Right lobe of liver (tissue), 4 donors: ENCODE measurements at regions not wholly inside any gene's neighbourhood (a gene's known extent, or its start where the extent isn't known, plus 50 kb on each side); places are given as distances from the start of the nearest gene placed in this dataset.

Experiments
- POLR2A ChIP-seq: fragments of 450-650 bp; IDR thresholded peaks from one replicate; pipeline ENCODE4 v1.6.1; 2017; ENCODE audit warnings: antibody characterized with exemption, mild to moderate bottlenecking
- TF ChIP-seq, protein P1 (sequence below), 4 donors: fragments of 200-600 bp in 3 of 4; fragments of 450-650 bp in 1 of 4; IDR thresholded peaks; one replicate each; pipeline versions ENCODE4 v1.5.1 to v1.8.0; 2016 to 2022; ENCODE audit warnings: antibody characterized with exemption in 4 of 4, mild to moderate bottlenecking in 2 of 4
- donor health status: DM: no; HTN: no; CAD: no.
- donor health status: DM: no; HTN: no; CAD: no.
- donor health status: DM: no; HTN: yes; CAD: no.

DNA sequence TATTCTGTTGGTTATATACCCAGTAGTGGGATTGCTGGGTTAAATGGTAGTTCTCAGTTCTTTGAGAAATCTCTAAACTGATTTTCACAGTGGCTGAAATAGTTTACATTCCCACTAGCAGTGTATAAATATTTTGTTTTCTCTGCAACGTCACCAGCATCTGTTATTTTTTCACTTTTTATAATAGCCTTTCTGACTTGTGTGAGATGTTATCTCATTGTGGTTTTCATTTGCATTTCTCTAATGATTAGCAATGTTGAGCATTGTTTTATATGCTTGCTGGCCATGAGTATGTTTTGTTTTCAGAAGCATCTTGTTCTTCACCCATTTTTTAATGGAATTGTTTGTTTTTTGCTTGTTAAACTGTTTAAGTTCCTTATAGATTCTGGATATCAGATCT, 612.7 kb upstream of the SGO1 start:
- TF ChIP-seq, protein P1, sequence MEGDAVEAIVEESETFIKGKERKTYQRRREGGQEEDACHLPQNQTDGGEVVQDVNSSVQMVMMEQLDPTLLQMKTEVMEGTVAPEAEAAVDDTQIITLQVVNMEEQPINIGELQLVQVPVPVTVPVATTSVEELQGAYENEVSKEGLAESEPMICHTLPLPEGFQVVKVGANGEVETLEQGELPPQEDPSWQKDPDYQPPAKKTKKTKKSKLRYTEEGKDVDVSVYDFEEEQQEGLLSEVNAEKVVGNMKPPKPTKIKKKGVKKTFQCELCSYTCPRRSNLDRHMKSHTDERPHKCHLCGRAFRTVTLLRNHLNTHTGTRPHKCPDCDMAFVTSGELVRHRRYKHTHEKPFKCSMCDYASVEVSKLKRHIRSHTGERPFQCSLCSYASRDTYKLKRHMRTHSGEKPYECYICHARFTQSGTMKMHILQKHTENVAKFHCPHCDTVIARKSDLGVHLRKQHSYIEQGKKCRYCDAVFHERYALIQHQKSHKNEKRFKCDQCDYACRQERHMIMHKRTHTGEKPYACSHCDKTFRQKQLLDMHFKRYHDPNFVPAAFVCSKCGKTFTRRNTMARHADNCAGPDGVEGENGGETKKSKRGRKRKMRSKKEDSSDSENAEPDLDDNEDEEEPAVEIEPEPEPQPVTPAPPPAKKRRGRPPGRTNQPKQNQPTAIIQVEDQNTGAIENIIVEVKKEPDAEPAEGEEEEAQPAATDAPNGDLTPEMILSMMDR (IDR thresholded peaks at IDR 0.05) = no peak
- no peak for TF ChIP-seq POLR2A
